K562 (cell line): ENCODE measurements at regions not wholly inside any gene's neighbourhood (a gene's known extent, or its start where the extent isn't known, plus 50 kb on each side); places are given as distances from the start of the nearest gene placed in this dataset.

Experiments
- ATAC-seq: fragments of 200-7000 bp; cut with Tn5 transposase; 3 replicates; pipeline ENCODE4 v1.9.1; 2020; ENCODE audit warnings: moderate library complexity
- BruUV-seq: library from RNA; stranded (reverse); fragments of 400-500 nt; replicated peaks from 2 replicates; lab custom pipeline; 2021; lab: Mats Ljungman, UMichigan
- CTCF ChIA-PET: fragments of 300-600 bp; formaldehyde crosslinking; extraction: SDS; loops from one replicate; lab custom pipeline; 2021; ENCODE audit warnings: low intra/inter-chr PET ratio; lab: Yijun Ruan, JAX
- POLR2A ChIA-PET: fragments of 300-600, 350-650 bp; sonication (Branson Sonifier 250); formaldehyde crosslinking; extraction: SDS; loops from one replicate; lab custom pipeline; 2021; ENCODE audit warnings: antibody characterized with exemption, inconsistent platforms; lab: Yijun Ruan, JAX
- DNase-seq, 4 experiments: peaks; one replicate each; pipeline versions ENCODE4 v3.0.0 to v3.0.0-alpha.2; 2011 to 2018; ENCODE audit warnings: low spot score in 3 of 4, mixed read lengths in 3 of 4; ENCODE audit errors: extremely low read depth in 1 of 4
- FAIRE-seq: peaks from 2 replicates; lab custom pipeline; 2011; peaks lifted over from hg19 to GRCh38; lab: Jason Lieb, UNC
- H2AFZ ChIP-seq: 2 replicates; pipeline ENCODE4 v1.6.0; 2011; ENCODE audit warnings: low read depth, low read length, control low read depth, inconsistent platforms
- H3K27ac ChIP-seq: fragments of 200-600 bp; 3 replicates; pipeline ENCODE4 v1.8.0; 2011; ENCODE audit warnings: low read depth, mild to moderate bottlenecking, control low read depth, inconsistent platforms, low read length, moderate library complexity, mixed read lengths; ENCODE audit errors: extremely low read depth
- H3K27me3 ChIP-seq, 2 experiments: fragments of 300-600 bp in 1 of 2; 2 replicates in 1 of 2; 3 replicates in 1 of 2; pipeline versions ENCODE4 v1.6.0 to v1.8.0; 2011; ENCODE audit warnings: inconsistent platforms in 2 of 2, low read length in 2 of 2, mild to moderate bottlenecking in 1 of 2, mixed read lengths in 1 of 2, moderate library complexity in 1 of 2; ENCODE audit not compliant: control insufficient read depth in 2 of 2, insufficient read depth in 2 of 2
- H3K36me3 ChIP-seq: fragments of 300-600 bp; 3 replicates; pipeline ENCODE4 v1.8.0; 2011; ENCODE audit warnings: mild to moderate bottlenecking, low read length, inconsistent platforms; ENCODE audit not compliant: control insufficient read depth, insufficient read depth
- H3K4me1 ChIP-seq, 2 experiments: fragments of 200-600 bp in 1 of 2; replicated peaks in 1 of 2; 2 replicates in 1 of 2; 3 replicates in 1 of 2; pipeline versions ENCODE4 v1.5.1 to v1.8.0; 2011; ENCODE audit warnings: inconsistent platforms in 2 of 2, low read length in 2 of 2, mild to moderate bottlenecking in 1 of 2, mixed read lengths in 1 of 2, moderate library complexity in 1 of 2; ENCODE audit not compliant: control insufficient read depth in 2 of 2, insufficient read depth in 2 of 2
- H3K4me2 ChIP-seq: 2 replicates; pipeline ENCODE4 v1.6.1; 2011; ENCODE audit warnings: low read length, control low read depth, inconsistent platforms, mixed read lengths; ENCODE audit not compliant: insufficient read depth
- H3K4me3 ChIP-seq: fragments of 200-600 bp; sonication (generic), shearing (Covaris generic); 2 replicates; pipeline ENCODE4 v1.5.1; 2016; ENCODE audit warnings: control low read depth, inconsistent platforms
- H3K79me2 ChIP-seq: fragments of 200-600 bp; 3 replicates; pipeline ENCODE4 v1.8.0; 2011; ENCODE audit warnings: low read length, inconsistent platforms; ENCODE audit not compliant: control insufficient read depth, insufficient read depth
- H3K9ac ChIP-seq, 2 experiments: 2 replicates each; pipeline versions ENCODE4 v1.6.0 to v1.6.1; 2011; ENCODE audit warnings: low read depth in 2 of 2, low read length in 2 of 2, control low read depth in 1 of 2, inconsistent platforms in 1 of 2, mild to moderate bottlenecking in 1 of 2, mixed read lengths in 1 of 2; ENCODE audit not compliant: insufficient read depth in 1 of 2
- H3K9me1 ChIP-seq: one replicate; pipeline ENCODE4 v1.6.0; 2011; ENCODE audit warnings: inconsistent platforms, mild to moderate bottlenecking, low read length, moderate library complexity; ENCODE audit not compliant: control insufficient read depth, insufficient read depth
- H3K9me3 ChIP-seq: replicated peaks from 2 replicates; pipeline ENCODE4 v1.5.1; 2011; ENCODE audit warnings: low read depth, low read length, inconsistent platforms; ENCODE audit not compliant: control insufficient read depth, insufficient read depth
- H4K20me1 ChIP-seq: replicated peaks from 2 replicates; pipeline ENCODE4 v1.6.1; 2011; ENCODE audit warnings: low read length, inconsistent platforms, mixed read lengths; ENCODE audit not compliant: control insufficient read depth, insufficient read depth
- CC2D1A ChIP-seq: fragments of 450-650 bp; IDR thresholded peaks from 2 replicates; pipeline ENCODE4 v1.6.1; 2017; ENCODE audit warnings: mild to moderate bottlenecking
- CREB1 ChIP-seq, 2 experiments: sonication (generic) in 1 of 2; formaldehyde crosslinking in 1 of 2; IDR thresholded peaks; 2 replicates each; pipeline versions ENCODE4 v1.6.1 to v1.8.0; 2012 to 2022; ENCODE audit warnings: inconsistent platforms in 1 of 2, mild to moderate bottlenecking in 1 of 2, missing genetic modification reagents in 1 of 2, moderate library complexity in 1 of 2
- CTBP1 ChIP-seq: fragments of 450-650 bp; IDR thresholded peaks from 2 replicates; pipeline ENCODE4 v1.6.1; 2016; ENCODE audit warnings: borderline replicate concordance
- DMBX1 ChIP-seq: fragments of 250-450 bp; sonication (Bioruptor Pico); IDR thresholded peaks from 2 replicates; pipeline ENCODE4 v1.8.0; 2022; ENCODE audit warnings: inconsistent platforms, mild to moderate bottlenecking, moderate library complexity, borderline replicate concordance
- ETV1 ChIP-seq: fragments of 450-650 bp; conservative IDR thresholded peaks from 2 replicates; pipeline ENCODE4 v1.6.1; 2016; ENCODE audit warnings: missing genetic modification characterization, control low read depth, low read depth, missing compliant biosample characterization
- GTF2F1 ChIP-seq: IDR thresholded peaks from 2 replicates; pipeline ENCODE4 v1.6.1; 2011; ENCODE audit warnings: low read depth, low read length, improper control_type of control experiment
- HDGF ChIP-seq: fragments of 450-650 bp; IDR thresholded peaks from 2 replicates; pipeline ENCODE4 v1.6.1; 2016
- MYC ChIP-seq, 2 experiments: fragments of 250-450 bp in 1 of 2; sonication (Bioruptor Pico) in 1 of 2; IDR thresholded peaks; 2 replicates each; pipeline versions ENCODE4 v1.5.1 to v1.6.1; 2012 to 2021; ENCODE audit warnings: low read depth in 2 of 2, borderline replicate concordance in 1 of 2, improper control_type of control experiment in 1 of 2, low read length in 1 of 2, mild to moderate bottlenecking in 1 of 2, moderate library complexity in 1 of 2
- POLR2H ChIP-seq: IDR thresholded peaks from 2 replicates; pipeline ENCODE4 v1.6.1; 2016; ENCODE audit warnings: missing genetic modification characterization, low read depth, mild to moderate bottlenecking, control low read depth, missing compliant biosample characterization, moderate library complexity
- RNF2 ChIP-seq: sonication (generic); IDR thresholded peaks from 2 replicates; pipeline ENCODE4 v1.6.1; 2016
- ZNF239 ChIP-seq: fragments of 250-450 bp; sonication (Bioruptor Pico); IDR thresholded peaks from 2 replicates; pipeline ENCODE4 v1.4.0; 2020; ENCODE audit warnings: mild to moderate bottlenecking
- ZNF778 ChIP-seq: fragments of 450-650 bp; formaldehyde crosslinking; IDR thresholded peaks from 2 replicates; pipeline ENCODE4 v1.4.0; 2020; ENCODE audit warnings: mild to moderate bottlenecking, moderate library complexity
- WGBS: fragments of 100-300 bp; shearing (Covaris generic); methylation state at CpG from one replicate; pipeline ENCODE4 v1.1.6; 2016; ENCODE audit warnings: low coverage, mixed read lengths; ENCODE audit not compliant: insufficient coverage; ENCODE audit errors: missing lambda C conversion rate; 5-methylcytosine and 5-hydroxymethylcytosine counted together
- in situ Hi-C: fragments of 300-500 bp; cut with MboI; formaldehyde crosslinking; loops from 4 replicates; pipeline ENCODE4 v1.15.0; 2018; ENCODE audit warnings: inconsistent platforms, mixed read lengths
- intact Hi-C: fragments of 100-400 bp; cut with micrococcal nuclease; formaldehyde crosslinking; loops from 2 replicates; pipeline ENCODE4 v1.14.2; 2022

GRCh38 chr2:9092383-9093282, 89.1 kb upstream of the MBOAT2 start:
- H3K9me1 ChIP-seq = no peaks in the 10 kb centered on the region
- H3K27ac ChIP-seq = no peak overlapping the region
- CTCF ChIA-PET = no interaction called here
- H3K4me1 ChIP-seq = peaks cover 0 to 22% of the 10 kb centered on the region in 2 experiments; a peak in 2 of 5 replicates
- FAIRE-seq (peak; percentile 75), ATAC-seq (no peak), DNase-seq (peak in 1 of 4 experiments; percentile 10)
- no peaks in the 10 kb centered on the region for H4K20me1 ChIP-seq
- no peak for TF ChIP-seq CREB1 (IDR thresholded peaks at IDR 0.05)
- TF ChIP-seq CREB1 (CRISPR knock-in tag; IDR thresholded peaks at IDR 0.05) = no peak
- TF ChIP-seq CTBP1 = no peak
- TF ChIP-seq POLR2H = no peak
- no peak for TF ChIP-seq ETV1 (tag)
- TF ChIP-seq HDGF = no peak
- no peak for TF ChIP-seq CC2D1A
- TF ChIP-seq ZNF239 (CRISPR knock-in tag) = no peak
- no peak for TF ChIP-seq DMBX1 (CRISPR knock-in tag)
- TF ChIP-seq GTF2F1 = no peak
- TF ChIP-seq ZNF778 (CRISPR knock-in tag) = no peak
- no peak for TF ChIP-seq RNF2
- TF ChIP-seq MYC (IDR thresholded peaks at IDR 0.05; ENCODE audit: low read depth, low read length) = no peak
- no peak for TF ChIP-seq MYC (CRISPR knock-in tag; IDR thresholded peaks at IDR 0.05; ENCODE audit: borderline replicate concordance, low read depth)
- no peaks in the 10 kb centered on the region for H3K9me3 ChIP-seq
- POLR2A ChIA-PET = interaction anchor here (0.6 to 1.2 kb wide), 2 partner anchors 88 to 304 kb away, joined by 3 to 4 read pairs; no protein-coding TSS in a partner anchor
- in situ Hi-C loops = no loop called here
- intact Hi-C loops = no loop called here
- no peaks in the 10 kb centered on the region for H3K36me3 ChIP-seq
- no peak overlapping the region for H3K9ac ChIP-seq
- no TSS peak for BruUV-seq
- no peaks in the 10 kb centered on the region for H3K27me3 ChIP-seq
- H3K4me3 ChIP-seq = no peak overlapping the region
- H2AFZ ChIP-seq = 0 out of 2 replicates have a peak overlapping the region, but pooled peaks have one; percentile 3
- H3K79me2 ChIP-seq = no peaks in the 10 kb centered on the region
- 46% methylated on average over 7 of the region's 7 CpGs for WGBS
- H3K4me2 ChIP-seq = no peak overlapping the region
